ENCODE measurements at regions not wholly inside any gene's neighbourhood (a gene's known extent, or its start where the extent isn't known, plus 50 kb on each side); places are given as distances from the start of the nearest gene placed in this dataset.

GRCh38 chr6:126152372-126152745 is 166.0 kb downstream of the TRMT11 start:
- Histone ChIP-seq H3K4me1 (ENCODE audit: low read length) (no peaks in the 10 kb centered on the region), H3K36me3 (replicated peaks; ENCODE audit: insufficient read depth, low read length) (no peaks in the 10 kb centered on the region), H3K79me2 (ENCODE audit: low read length) (no peaks in the 10 kb centered on the region), H3K9me3 (replicated peaks; ENCODE audit: insufficient read depth, low read length) (no peaks in the 10 kb centered on the region), H3K4me2 (ENCODE audit: low read depth, low read length) (no peak overlapping the region), H3K27me3 (replicated peaks; ENCODE audit: insufficient read depth, low read length) (no peaks in the 10 kb centered on the region), H3F3A (ENCODE audit: insufficient read depth, low read length) (no peaks in the 10 kb centered on the region), H2AFZ (ENCODE audit: low read length) (no peak overlapping the region), H3K9me2 (replicated peaks; ENCODE audit: insufficient read depth, low read length) (no peaks in the 10 kb centered on the region), H3K27ac (ENCODE audit: low read length) (no peak overlapping the region), H3K4me3 (ENCODE audit: low read length) (no peak overlapping the region), H3K9ac (ENCODE audit: low read length) (no peak overlapping the region), H4K20me1 (ENCODE audit: insufficient read depth, low read length) (no peaks in the 10 kb centered on the region)
- no peak for DNase-seq
- TF ChIP-seq EZH2phosphoT487 (IDR thresholded peaks at IDR 0.05; ENCODE audit: low read length): no peak
- TF ChIP-seq CTCF (IDR thresholded peaks at IDR 0.05; ENCODE audit: low read length): no peak
- no peak for TF ChIP-seq EZH2 (optimal IDR thresholded peaks at IDR 0.05; ENCODE audit: low read depth, low read length)

- no peaks in the 10 kb centered on the region for H3K27me3 ChIP-seq (replicated peaks; ENCODE audit: insufficient read depth, low read length)
- no peak overlapping the region for H3K9ac ChIP-seq (ENCODE audit: low read length)
- no peak overlapping the region for H3K4me3 ChIP-seq (ENCODE audit: low read length)
- H3K27ac ChIP-seq (ENCODE audit: low read length): no peak overlapping the region
- no peaks in the 10 kb centered on the region for H3K79me2 ChIP-seq (ENCODE audit: low read length)
- no peaks in the 10 kb centered on the region for H3K4me1 ChIP-seq (ENCODE audit: low read length)
- TF ChIP-seq EZH2phosphoT487 (IDR thresholded peaks at IDR 0.05; ENCODE audit: low read length): no peak
- TF ChIP-seq EZH2 (optimal IDR thresholded peaks at IDR 0.05; ENCODE audit: low read depth, low read length): no peak
- no peak for TF ChIP-seq CTCF (IDR thresholded peaks at IDR 0.05; ENCODE audit: low read length)
- no peaks in the 10 kb centered on the region for H3K36me3 ChIP-seq (replicated peaks; ENCODE audit: insufficient read depth, low read length)
- H3F3A ChIP-seq (ENCODE audit: insufficient read depth, low read length): no peaks in the 10 kb centered on the region
- H2AFZ ChIP-seq (ENCODE audit: low read length): no peak overlapping the region
- H3K4me2 ChIP-seq (ENCODE audit: low read depth, low read length): no peak overlapping the region
- no peaks in the 10 kb centered on the region for H4K20me1 ChIP-seq (ENCODE audit: insufficient read depth, low read length)
- DNase-seq: no peak
- no peaks in the 10 kb centered on the region for H3K9me2 ChIP-seq (replicated peaks; ENCODE audit: insufficient read depth, low read length)
- no peaks in the 10 kb centered on the region for H3K9me3 ChIP-seq (replicated peaks; ENCODE audit: insufficient read depth, low read length)
Measured at GRCh38 chr6:126153661-126154060, 167.3 kb downstream of the TRMT11 start.

GRCh38 chr6:126156973-126157372 is 170.6 kb downstream of the TRMT11 start:
- H3K27me3 ChIP-seq (replicated peaks; ENCODE audit: insufficient read depth, low read length): no peaks in the 10 kb centered on the region
- H3K79me2 ChIP-seq (ENCODE audit: low read length): no peaks in the 10 kb centered on the region
- no peak overlapping the region for H3K27ac ChIP-seq (ENCODE audit: low read length)
- H3K9ac ChIP-seq (ENCODE audit: low read length): no peak overlapping the region
- no peak overlapping the region for H2AFZ ChIP-seq (ENCODE audit: low read length)
- H3K4me3 ChIP-seq (ENCODE audit: low read length): no peak overlapping the region
- no peaks in the 10 kb centered on the region for H3K4me1 ChIP-seq (ENCODE audit: low read length)
- H3K9me2 ChIP-seq (replicated peaks; ENCODE audit: insufficient read depth, low read length): no peaks in the 10 kb centered on the region
- H3K36me3 ChIP-seq (replicated peaks; ENCODE audit: insufficient read depth, low read length): no peaks in the 10 kb centered on the region
- DNase-seq: no peak
- no peaks in the 10 kb centered on the region for H4K20me1 ChIP-seq (ENCODE audit: insufficient read depth, low read length)
- no peaks in the 10 kb centered on the region for H3F3A ChIP-seq (ENCODE audit: insufficient read depth, low read length)
- TF ChIP-seq CTCF (IDR thresholded peaks at IDR 0.05; ENCODE audit: low read length): no peak
- H3K4me2 ChIP-seq (ENCODE audit: low read depth, low read length): no peak overlapping the region
- no peaks in the 10 kb centered on the region for H3K9me3 ChIP-seq (replicated peaks; ENCODE audit: insufficient read depth, low read length)

- no peaks in the 10 kb centered on the region for H3K9me2 ChIP-seq (replicated peaks; ENCODE audit: insufficient read depth, low read length)
- no peak overlapping the region for H2AFZ ChIP-seq (ENCODE audit: low read length)
- DNase-seq: no peak
- no peak overlapping the region for H3K4me2 ChIP-seq (ENCODE audit: low read depth, low read length)
- no peaks in the 10 kb centered on the region for H3K9me3 ChIP-seq (replicated peaks; ENCODE audit: insufficient read depth, low read length)
- no peak overlapping the region for H3K9ac ChIP-seq (ENCODE audit: low read length)
- no peaks in the 10 kb centered on the region for H4K20me1 ChIP-seq (ENCODE audit: insufficient read depth, low read length)
- no peaks in the 10 kb centered on the region for H3K36me3 ChIP-seq (replicated peaks; ENCODE audit: insufficient read depth, low read length)
- no peaks in the 10 kb centered on the region for H3K79me2 ChIP-seq (ENCODE audit: low read length)
- H3F3A ChIP-seq (ENCODE audit: insufficient read depth, low read length): no peaks in the 10 kb centered on the region
- no peak overlapping the region for H3K4me3 ChIP-seq (ENCODE audit: low read length)
- H3K27ac ChIP-seq (ENCODE audit: low read length): no peak overlapping the region
- H3K4me1 ChIP-seq (ENCODE audit: low read length): no peaks in the 10 kb centered on the region
- H3K27me3 ChIP-seq (replicated peaks; ENCODE audit: insufficient read depth, low read length): no peaks in the 10 kb centered on the region
- TF ChIP-seq EZH2 (optimal IDR thresholded peaks at IDR 0.05; ENCODE audit: low read depth, low read length): no peak
- no peak for TF ChIP-seq CTCF (IDR thresholded peaks at IDR 0.05; ENCODE audit: low read length)
- TF ChIP-seq EZH2phosphoT487 (IDR thresholded peaks at IDR 0.05; ENCODE audit: low read length): no peak
Measured at GRCh38 chr6:126167726-126168125, 172.2 kb upstream of the CENPW start.
